HCT116 (cell line): ENCODE measurements at regions not wholly inside any gene's neighbourhood (a gene's known extent, or its start where the extent isn't known, plus 50 kb on each side); places are given as distances from the start of the nearest gene placed in this dataset.

ENCODE experiments used
- ATAC-seq: fragments of 200-7000 bp; cut with Tn5 transposase; 2 replicates; pipeline ENCODE4 v1.9.1; 2020; ENCODE audit warnings: mild to moderate bottlenecking, moderate library complexity
- BruUV-seq: library from RNA; stranded (reverse); fragments of 400-500 nt; replicated peaks from 2 replicates; lab custom pipeline; 2021; lab: Mats Ljungman, UMichigan
- CTCF ChIA-PET: fragments of 300-600 bp; sonication (Branson Sonifier 250); formaldehyde crosslinking; loops from one replicate; lab custom pipeline; 2021; ENCODE audit warnings: antibody characterized with exemption; lab: Charles Lee
- POLR2A ChIA-PET: fragments of 300-600, 350-600 bp; sonication (Branson Sonifier 250); formaldehyde crosslinking; loops from one replicate; lab custom pipeline; 2021; ENCODE audit warnings: antibody characterized with exemption; lab: Charles Lee
- RAD21 ChIA-PET, 2 experiments: fragments of 300-600 bp; sonication (Branson Sonifier 250); formaldehyde crosslinking; loops; one replicate each; lab custom pipeline; 2023; ENCODE audit warnings: low total read pairs in 2 of 2; ENCODE audit not compliant: uncharacterized antibody in 2 of 2, unreplicated experiment in 2 of 2, low non-redundant PET in 1 of 2; lab: Charles Lee
- DNase-seq: peaks from one replicate; pipeline ENCODE4 v3.0.0-alpha.2; 2010; ENCODE audit warnings: low read depth, low spot score
- H2AFZ ChIP-seq: fragments of 200-600 bp; shearing (Covaris generic), sonication (generic); 2 replicates; pipeline ENCODE4 v1.6.1; 2017; ENCODE audit warnings: low read depth, mixed run types, mixed read lengths, antibody characterized with exemption, low read length; ENCODE audit not compliant: poor library complexity, severe bottlenecking
- H3K27ac ChIP-seq: 2 replicates; pipeline ENCODE4 v1.5.1; 2012; ENCODE audit warnings: low read depth, low read length
- H3K27me3 ChIP-seq: fragments of 200-600 bp; sonication (generic); 2 replicates; pipeline ENCODE4 v1.6.1; 2016; ENCODE audit warnings: mixed run types, low read length, mixed read lengths; ENCODE audit not compliant: insufficient read depth
- H3K36me3 ChIP-seq, 2 experiments: fragments of 200-500 bp in 1 of 2; fragments of 200-600 bp in 1 of 2; sonication (Bioruptor generic) in 1 of 2; sonication (generic) in 1 of 2; 2 replicates each; pipeline versions ENCODE4 v1.5.1 to v1.6.1; 2014 to 2016; ENCODE audit warnings: low read length in 2 of 2, inconsistent platforms in 1 of 2, mixed read lengths in 1 of 2, mixed run types in 1 of 2; ENCODE audit not compliant: insufficient read depth in 2 of 2, control insufficient read depth in 1 of 2
- H3K4me1 ChIP-seq, 2 experiments: fragments of 200-600 bp in 1 of 2; sonication (generic) in 1 of 2; 2 replicates each; pipeline versions ENCODE4 v1.5.1 to v1.6.1; 2012 to 2017; ENCODE audit warnings: low read length in 2 of 2, inconsistent platforms in 1 of 2, mild to moderate bottlenecking in 1 of 2, mixed read lengths in 1 of 2, mixed run types in 1 of 2, moderate library complexity in 1 of 2; ENCODE audit not compliant: insufficient read depth in 2 of 2, control insufficient read depth in 1 of 2
- H3K4me2 ChIP-seq: fragments of 200-600 bp; sonication (generic); 2 replicates; pipeline ENCODE4 v1.6.1; 2017; ENCODE audit warnings: mixed run types, low read length, mixed read lengths
- H3K4me3 ChIP-seq, 2 experiments: fragments of 200-600 bp in 1 of 2; sonication (generic) in 1 of 2; replicated peaks in 1 of 2; 2 replicates each; pipeline ENCODE4 v1.5.1; 2011 to 2016; ENCODE audit warnings: low read length in 2 of 2, control low read depth in 1 of 2, low read depth in 1 of 2, mild to moderate bottlenecking in 1 of 2, mixed read lengths in 1 of 2, mixed run types in 1 of 2
- H3K79me2 ChIP-seq: fragments of 200-600 bp; sonication (generic); 2 replicates; pipeline ENCODE4 v1.6.1; 2017; ENCODE audit warnings: mild to moderate bottlenecking, mixed run types, low read length, moderate library complexity, mixed read lengths; ENCODE audit not compliant: insufficient read depth
- H3K9ac ChIP-seq: fragments of 200-600 bp; sonication (generic); 2 replicates; pipeline ENCODE4 v1.6.1; 2016; ENCODE audit warnings: low read length, mixed read lengths
- H3K9me2 ChIP-seq: fragments of 200-600 bp; sonication (generic), shearing (Covaris generic); 2 replicates; pipeline ENCODE4 v1.6.1; 2017; ENCODE audit warnings: mixed run types, mild to moderate bottlenecking, moderate library complexity; ENCODE audit not compliant: insufficient read depth
- H3K9me3 ChIP-seq, 2 experiments: fragments of 200-500 bp in 1 of 2; fragments of 200-600 bp in 1 of 2; sonication (Bioruptor generic) in 1 of 2; sonication (generic) in 1 of 2; 2 replicates each; pipeline ENCODE4 v1.6.1; 2014 to 2017; ENCODE audit warnings: low read length in 2 of 2, mixed read lengths in 2 of 2, inconsistent platforms in 1 of 2, low read depth in 1 of 2, mild to moderate bottlenecking in 1 of 2, mixed run types in 1 of 2, moderate library complexity in 1 of 2; ENCODE audit not compliant: control insufficient read depth in 1 of 2, insufficient read depth in 1 of 2
- H4K20me1 ChIP-seq: fragments of 200-600 bp; sonication (generic), shearing (Covaris generic); 2 replicates; pipeline ENCODE4 v1.6.1; 2017; ENCODE audit warnings: mixed run types, mild to moderate bottlenecking, moderate library complexity; ENCODE audit not compliant: insufficient read depth
- CBX3 ChIP-seq: IDR thresholded peaks from 2 replicates; pipeline ENCODE4 v1.6.1; 2012; ENCODE audit warnings: low read depth
- CEBPB ChIP-seq: IDR thresholded peaks from 2 replicates; pipeline ENCODE4 v1.6.1; 2012; ENCODE audit warnings: low read depth
- CTCF ChIP-seq, 3 experiments: fragments of 200-600 bp in 1 of 3; sonication (generic) in 1 of 3; IDR thresholded peaks in 2 of 3; conservative IDR thresholded peaks in 1 of 3; 2 replicates each; pipeline ENCODE4 v1.5.1; 2012 to 2017; ENCODE audit warnings: low read depth in 2 of 3, low read length in 2 of 3, antibody characterized with exemption in 1 of 3, borderline replicate concordance in 1 of 3, control low read depth in 1 of 3, mild to moderate bottlenecking in 1 of 3, mixed read lengths in 1 of 3, mixed run types in 1 of 3, moderate library complexity in 1 of 3; ENCODE audit not compliant: insufficient read depth in 1 of 3
- ELF1 ChIP-seq: IDR thresholded peaks from 2 replicates; pipeline ENCODE4 v1.6.1; 2012; ENCODE audit warnings: low read depth, borderline replicate concordance
- EZH2 ChIP-seq: fragments of 200-600 bp; sonication (generic); IDR thresholded peaks from 2 replicates; pipeline ENCODE4 v1.6.1; 2017; ENCODE audit warnings: antibody characterized with exemption, mixed run types
- JUND ChIP-seq: IDR thresholded peaks from 2 replicates; pipeline ENCODE4 v1.6.1; 2012
- POLR2A ChIP-seq: IDR thresholded peaks from 2 replicates; pipeline ENCODE4 v1.7.0; 2011; ENCODE audit warnings: borderline replicate concordance; ENCODE audit not compliant: insufficient read depth, insufficient read length; ENCODE audit errors: extremely low read depth
- RAD21 ChIP-seq: IDR thresholded peaks from 2 replicates; pipeline ENCODE4 v1.6.1; 2012; ENCODE audit warnings: low read depth, mild to moderate bottlenecking
- SIN3A ChIP-seq: IDR thresholded peaks from 2 replicates; pipeline ENCODE4 v1.6.1; 2012; ENCODE audit warnings: low read depth
- SP1 ChIP-seq: IDR thresholded peaks from 2 replicates; pipeline ENCODE4 v1.6.1; 2012; ENCODE audit warnings: low read depth
- TCF7L2 ChIP-seq: IDR thresholded peaks from 2 replicates; pipeline ENCODE4 v1.7.0; 2011; ENCODE audit warnings: borderline replicate concordance, inconsistent platforms; ENCODE audit not compliant: insufficient read depth, insufficient read length; ENCODE audit errors: extremely low read depth
- ZNF274 ChIP-seq: fragments of 200-500 bp; sonication (Bioruptor generic); IDR thresholded peaks from 2 replicates; pipeline ENCODE4 v1.6.1; 2014; ENCODE audit warnings: mild to moderate bottlenecking, low read depth, low read length, inconsistent platforms
- intact Hi-C: fragments of 100-400 bp; cut with micrococcal nuclease; formaldehyde crosslinking; loops from 2 replicates; pipeline ENCODE4 v1.10.0; 2022
- TF ChIP-seq, protein P1 (sequence below): IDR thresholded peaks from 2 replicates; pipeline ENCODE4 v1.6.1; 2012

DNA sequence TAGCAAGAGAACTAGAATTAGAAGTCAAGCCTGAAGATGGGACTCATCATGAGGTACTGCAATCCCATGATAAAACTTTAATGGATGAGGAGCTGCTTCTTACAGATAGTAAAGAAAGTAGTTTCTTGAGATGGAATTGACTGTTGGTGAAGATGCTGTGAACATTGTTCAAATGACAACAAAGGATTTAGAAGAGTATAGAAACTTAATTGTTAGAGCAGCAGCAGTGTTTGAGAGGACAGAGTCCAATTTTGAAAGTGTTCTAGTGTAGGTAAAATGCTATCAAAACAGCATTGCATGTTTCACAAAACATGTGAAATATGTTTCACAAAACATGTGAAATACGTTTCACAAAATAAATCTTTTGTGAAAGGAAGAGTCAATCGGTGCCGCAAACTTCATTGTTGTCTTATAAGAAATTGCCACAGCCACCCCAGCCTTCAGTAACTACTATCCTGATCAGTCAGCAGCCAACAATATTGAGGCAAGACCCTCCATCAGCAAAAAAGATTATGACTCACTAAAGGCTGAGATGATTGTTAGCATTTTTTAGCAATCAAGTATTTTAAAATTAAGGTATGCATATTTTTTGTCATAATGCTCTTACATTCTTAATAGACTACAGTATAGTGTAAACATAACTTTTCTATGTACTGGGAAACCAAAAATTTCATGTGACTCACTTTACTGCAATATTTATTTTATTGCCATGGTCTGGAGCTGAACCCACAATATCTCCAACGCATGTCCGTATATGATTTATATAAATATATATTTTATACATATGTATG is 173.4 kb upstream of the BMP4 start:
- Histone ChIP-seq H2AFZ (no peak overlapping the region), H3K27me3 (no peaks in the 10 kb centered on the region), H3K4me3 (no peak overlapping the region), H3K4me1 (no peaks in the 10 kb centered on the region), H4K20me1 (no peaks in the 10 kb centered on the region), H3K9me3 (no peaks in the 10 kb centered on the region), H3K9ac (no peak overlapping the region), H3K27ac (no peak overlapping the region), H3K9me2 (no peaks in the 10 kb centered on the region), H3K79me2 (no peaks in the 10 kb centered on the region), H3K36me3 (no peaks in the 10 kb centered on the region), H3K4me2 (no peak overlapping the region)
- DNase-seq (no peak), ATAC-seq (no peak)
- ChIA-PET CTCF (no interaction called here), POLR2A (no interaction called here), RAD21 (no interaction called here)
- no TSS peak for BruUV-seq
- TF ChIP-seq CBX3 (no peak), RAD21 (no peak), ZNF274 (no peak), POLR2A (no peak), SIN3A (no peak), SP1 (no peak), JUND (no peak)
- intact Hi-C loops = no loop called here

DNA sequence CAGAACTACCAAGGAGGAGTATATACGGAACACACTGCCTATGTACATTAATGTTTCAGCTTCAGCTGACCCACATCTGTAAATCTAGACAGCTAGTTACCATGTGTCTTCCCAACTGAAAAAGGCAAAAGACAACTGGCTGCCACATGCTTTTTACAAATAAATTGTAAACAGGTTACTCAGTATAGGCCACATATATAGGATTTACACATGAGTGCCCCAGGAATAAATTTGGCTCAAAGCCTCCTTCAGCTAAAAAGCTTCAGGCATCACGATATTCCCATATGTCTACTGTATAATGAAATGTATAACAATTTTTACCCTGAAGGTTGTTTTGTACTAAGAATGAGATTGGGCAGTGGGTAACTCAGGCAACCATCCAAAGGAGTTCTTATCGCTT is 175.9 kb upstream of the BMP4 start:
- Histone ChIP-seq H3K27me3 (no peaks in the 10 kb centered on the region), H3K36me3 (no peaks in the 10 kb centered on the region), H3K79me2 (no peaks in the 10 kb centered on the region), H3K9me2 (no peaks in the 10 kb centered on the region), H3K9me3 (no peaks in the 10 kb centered on the region), H3K9ac (no peak overlapping the region), H3K27ac (no peak overlapping the region), H2AFZ (no peak overlapping the region), H3K4me2 (no peak overlapping the region), H3K4me3 (no peak overlapping the region), H3K4me1 (no peaks in the 10 kb centered on the region), H4K20me1 (no peaks in the 10 kb centered on the region)
- ChIA-PET RAD21 (interaction anchor here in 1 of 2 experiments (0.6 kb wide), 1 partner anchor 383 kb away, joined by 4 read pairs; no protein-coding TSS in a partner anchor), CTCF (no interaction called here), POLR2A (no interaction called here)
- intact Hi-C loops = no loop called here
- no peak for ATAC-seq
- TF ChIP-seq CEBPB (no peak), ELF1 (no peak), TCF7L2 (no peak), CTCF (IDR thresholded peaks at IDR 0.05 in 2 of 3, conservative IDR thresholded peaks at IDR 0.05 in 1 of 3; ENCODE audit: borderline replicate concordance in 1 of 3, insufficient read depth in 1 of 3, low read depth in 2 of 3, low read length in 2 of 3) (no peak), EZH2 (no peak)
- TF ChIP-seq, protein P1, sequence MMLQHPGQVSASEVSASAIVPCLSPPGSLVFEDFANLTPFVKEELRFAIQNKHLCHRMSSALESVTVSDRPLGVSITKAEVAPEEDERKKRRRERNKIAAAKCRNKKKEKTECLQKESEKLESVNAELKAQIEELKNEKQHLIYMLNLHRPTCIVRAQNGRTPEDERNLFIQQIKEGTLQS = no peak
- BruUV-seq = no TSS peak
- no peak for DNase-seq
